Esophagus muscularis mucosa (tissue), 4 donors: ENCODE measurements at regions not wholly inside any gene's neighbourhood (a gene's known extent, or its start where the extent isn't known, plus 50 kb on each side); places are given as distances from the start of the nearest gene placed in this dataset.

Experiments
- EP300 ChIP-seq: sonication (generic); formaldehyde crosslinking; IDR thresholded peaks from one replicate; pipeline ENCODE4 v1.6.1; 2017; ENCODE audit warnings: antibody characterized with exemption
- POLR2A ChIP-seq: fragments of 450-650 bp; IDR thresholded peaks from one replicate; pipeline ENCODE4 v1.6.1; 2017; ENCODE audit warnings: antibody characterized with exemption, moderate library complexity, mild to moderate bottlenecking, low read depth
- POLR2AphosphoS5 ChIP-seq, 2 donors: sonication (generic); formaldehyde crosslinking; IDR thresholded peaks; one replicate each; pipeline ENCODE4 v1.6.1; 2017; ENCODE audit warnings: antibody characterized with exemption in 2 of 2
- TF ChIP-seq, protein P1 (sequence below), 3 experiments: fragments of 200-600 bp in 2 of 3; fragments of 450-650 bp in 1 of 3; sonication (generic) in 2 of 3; IDR thresholded peaks; one replicate each; pipeline ENCODE4 v1.5.1; 2017 to 2019; ENCODE audit warnings: antibody characterized with exemption in 3 of 3, mild to moderate bottlenecking in 2 of 3, moderate library complexity in 1 of 3

DNA sequence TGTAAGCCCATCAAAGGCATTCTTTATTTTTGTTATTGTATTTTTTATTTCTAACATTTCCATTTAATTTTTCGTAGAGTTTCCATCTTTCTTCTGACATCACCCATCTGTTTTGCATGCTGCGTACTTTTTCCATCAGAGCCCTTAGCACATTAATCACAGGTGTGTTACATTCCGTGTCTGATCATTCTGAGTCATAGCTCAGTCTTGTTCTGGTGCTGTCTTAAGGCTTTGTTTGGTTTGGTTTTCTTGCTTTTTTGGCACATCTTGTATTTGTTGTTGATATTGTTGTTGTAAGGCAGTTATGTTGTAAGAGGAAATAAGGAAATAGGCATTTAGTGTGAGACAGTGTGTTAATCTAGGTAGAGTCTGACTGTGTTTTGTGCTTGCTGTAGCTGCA lies 214.6 kb upstream of the CDH4 start:
- no peak for TF ChIP-seq POLR2A
- TF ChIP-seq EP300 = no peak
- TF ChIP-seq, protein P1, sequence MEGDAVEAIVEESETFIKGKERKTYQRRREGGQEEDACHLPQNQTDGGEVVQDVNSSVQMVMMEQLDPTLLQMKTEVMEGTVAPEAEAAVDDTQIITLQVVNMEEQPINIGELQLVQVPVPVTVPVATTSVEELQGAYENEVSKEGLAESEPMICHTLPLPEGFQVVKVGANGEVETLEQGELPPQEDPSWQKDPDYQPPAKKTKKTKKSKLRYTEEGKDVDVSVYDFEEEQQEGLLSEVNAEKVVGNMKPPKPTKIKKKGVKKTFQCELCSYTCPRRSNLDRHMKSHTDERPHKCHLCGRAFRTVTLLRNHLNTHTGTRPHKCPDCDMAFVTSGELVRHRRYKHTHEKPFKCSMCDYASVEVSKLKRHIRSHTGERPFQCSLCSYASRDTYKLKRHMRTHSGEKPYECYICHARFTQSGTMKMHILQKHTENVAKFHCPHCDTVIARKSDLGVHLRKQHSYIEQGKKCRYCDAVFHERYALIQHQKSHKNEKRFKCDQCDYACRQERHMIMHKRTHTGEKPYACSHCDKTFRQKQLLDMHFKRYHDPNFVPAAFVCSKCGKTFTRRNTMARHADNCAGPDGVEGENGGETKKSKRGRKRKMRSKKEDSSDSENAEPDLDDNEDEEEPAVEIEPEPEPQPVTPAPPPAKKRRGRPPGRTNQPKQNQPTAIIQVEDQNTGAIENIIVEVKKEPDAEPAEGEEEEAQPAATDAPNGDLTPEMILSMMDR (IDR thresholded peaks at IDR 0.05) = no peak
- TF ChIP-seq POLR2AphosphoS5 (IDR thresholded peaks at IDR 0.05) = no peak
